SU-DHL-6 (cell line): ENCODE measurements at regions not wholly inside any gene's neighbourhood (a gene's known extent, or its start where the extent isn't known, plus 50 kb on each side); places are given as distances from the start of the nearest gene placed in this dataset.

ENCODE experiments used
- H2AFZ ChIP-seq: fragments of 200-600 bp; sonication (generic); 2 replicates; pipeline ENCODE4 v1.6.1; 2014; ENCODE audit warnings: low read depth, mild to moderate bottlenecking, moderate library complexity, mixed read lengths, antibody characterized with exemption, low read length; ENCODE audit not compliant: severe bottlenecking
- H3F3A ChIP-seq: fragments of 200-600 bp; shearing (Covaris generic); 2 replicates; pipeline ENCODE4 v1.6.0; 2016; ENCODE audit warnings: antibody characterized with exemption, mild to moderate bottlenecking; ENCODE audit not compliant: insufficient read depth
- H3K27ac ChIP-seq: fragments of 200-600 bp; sonication (generic); 2 replicates; pipeline ENCODE4 v1.5.1; 2016; ENCODE audit warnings: low read depth, mild to moderate bottlenecking, low read length, moderate library complexity, mixed read lengths
- H3K27me3 ChIP-seq: fragments of 200-600 bp; sonication (generic), shearing (Covaris generic); 2 replicates; pipeline ENCODE4 v1.6.0; 2014; ENCODE audit warnings: mild to moderate bottlenecking, low read length
- H3K36me3 ChIP-seq: fragments of 200-600 bp; sonication (generic); 2 replicates; pipeline ENCODE4 v1.6.1; 2014; ENCODE audit warnings: mild to moderate bottlenecking, low read length, mixed read lengths
- H3K4me2 ChIP-seq: fragments of 300-600, 200-600 bp; shearing (Covaris generic), sonication (generic); 2 replicates; pipeline ENCODE4 v1.6.0; 2014; ENCODE audit warnings: low read length, low read depth, mild to moderate bottlenecking; ENCODE audit not compliant: poor library complexity, severe bottlenecking
- H3K4me3 ChIP-seq: fragments of 200-600 bp; sonication (generic); 2 replicates; pipeline ENCODE4 v1.5.1; 2014; ENCODE audit warnings: antibody characterized with exemption, low read length, mild to moderate bottlenecking, mixed read lengths; ENCODE audit not compliant: insufficient read depth, poor library complexity, severe bottlenecking
- H3K79me2 ChIP-seq: fragments of 200-600 bp; sonication (generic); 2 replicates; pipeline ENCODE4 v1.6.1; 2014; ENCODE audit warnings: mild to moderate bottlenecking, low read length, moderate library complexity; ENCODE audit not compliant: insufficient read depth
- H3K9ac ChIP-seq: fragments of 200-600 bp; sonication (generic); 2 replicates; pipeline ENCODE4 v1.7.0; 2014; ENCODE audit warnings: mild to moderate bottlenecking, low read length
- H3K9me2 ChIP-seq: fragments of 200-600 bp; sonication (generic); replicated peaks from 2 replicates; pipeline ENCODE4 v1.6.1; 2014; ENCODE audit warnings: low read length; ENCODE audit not compliant: insufficient read depth
- H3K9me3 ChIP-seq: fragments of 200-600 bp; sonication (generic); 2 replicates; pipeline ENCODE4 v1.6.1; 2014; ENCODE audit warnings: low read length, mixed read lengths; ENCODE audit not compliant: insufficient read depth
- H4K20me1 ChIP-seq: fragments of 200-600 bp; sonication (generic); 2 replicates; pipeline ENCODE4 v1.6.1; 2014; ENCODE audit warnings: low read depth, mild to moderate bottlenecking, antibody characterized with exemption, low read length, moderate library complexity, mixed read lengths
- CTCF ChIP-seq: fragments of 200-600 bp; sonication (generic); IDR thresholded peaks from one replicate; pipeline ENCODE4 v1.5.1; 2017; ENCODE audit warnings: antibody characterized with exemption, mild to moderate bottlenecking, low read length, moderate library complexity; ENCODE audit not compliant: insufficient read depth, poor library complexity, severe bottlenecking
- EZH2phosphoT487 ChIP-seq: fragments of 200-600 bp; sonication (generic), shearing (Covaris generic); conservative IDR thresholded peaks from 2 replicates; pipeline ENCODE4 v1.6.1; 2018; ENCODE audit warnings: mild to moderate bottlenecking, antibody characterized with exemption, low read length, moderate library complexity, mixed read lengths

- Histone ChIP-seq H3K9me3 (no peaks in the 10 kb centered on the region), H3F3A (no peaks in the 10 kb centered on the region), H2AFZ (no peak overlapping the region), H3K4me2 (no peak overlapping the region), H3K9ac (no peak overlapping the region), H3K27me3 (no peaks in the 10 kb centered on the region), H3K79me2 (no peaks in the 10 kb centered on the region), H3K4me3 (no peak overlapping the region), H3K9me2 (no peaks in the 10 kb centered on the region), H3K27ac (no peak overlapping the region), H3K36me3 (no peaks in the 10 kb centered on the region), H4K20me1 (no peaks in the 10 kb centered on the region)
- no peak for TF ChIP-seq EZH2phosphoT487
- TF ChIP-seq CTCF, result no peak
Measured at GRCh38 chr5:88480801-88481499, 212.3 kb upstream of the TMEM161B start.

- Histone ChIP-seq H3K27me3 (no peaks in the 10 kb centered on the region), H4K20me1 (no peaks in the 10 kb centered on the region), H3K9ac (no peak overlapping the region), H3K9me2 (no peaks in the 10 kb centered on the region), H3K36me3 (no peaks in the 10 kb centered on the region), H3F3A (no peaks in the 10 kb centered on the region), H3K27ac (no peak overlapping the region), H3K79me2 (no peaks in the 10 kb centered on the region), H3K4me3 (no peak overlapping the region), H3K4me2 (no peak overlapping the region), H2AFZ (no peak overlapping the region), H3K9me3 (no peaks in the 10 kb centered on the region)
- TF ChIP-seq EZH2phosphoT487 (no peak), CTCF (no peak)
Measured at GRCh38 chr5:88480245-88480644, 211.6 kb upstream of the TMEM161B start.

- H3K9ac ChIP-seq, result no peak overlapping the region
- H3K9me2 ChIP-seq, result no peaks in the 10 kb centered on the region
- no peak overlapping the region for H2AFZ ChIP-seq
- no peaks in the 10 kb centered on the region for H3K79me2 ChIP-seq
- TF ChIP-seq CTCF (no peak), EZH2phosphoT487 (no peak)
- no peak overlapping the region for H3K4me3 ChIP-seq
- H4K20me1 ChIP-seq, result no peaks in the 10 kb centered on the region
- H3K27me3 ChIP-seq, result no peaks in the 10 kb centered on the region
- no peaks in the 10 kb centered on the region for H3K36me3 ChIP-seq
- H3K27ac ChIP-seq, result no peak overlapping the region
- no peaks in the 10 kb centered on the region for H3F3A ChIP-seq
- H3K4me2 ChIP-seq, result no peak overlapping the region
- H3K9me3 ChIP-seq, result no peaks in the 10 kb centered on the region
Measured at GRCh38 chr5:88474574-88474973, 205.9 kb upstream of the TMEM161B start.
